ENCODE measurements at regions not wholly inside any gene's neighbourhood (a gene's known extent, or its start where the extent isn't known, plus 50 kb on each side); places are given as distances from the start of the nearest gene placed in this dataset.

GRCh38 chrX:8916697-8917096 lies 115.5 kb upstream of the FAM9A start:
- H4K20me1 ChIP-seq (ENCODE audit: insufficient read depth) = no peaks in the 10 kb centered on the region

GRCh38 chrX:8914681-8915080 lies 113.5 kb upstream of the FAM9A start:
- Histone ChIP-seq H2AFZ (ENCODE audit: low read depth, low read length) (no peak overlapping the region), H3K27me3 (ENCODE audit: insufficient read depth, low read depth, low read length) (no peaks in the 10 kb centered on the region), H3K9ac (ENCODE audit: low read length) (no peak overlapping the region), H4K20me1 (ENCODE audit: insufficient read depth) (no peaks in the 10 kb centered on the region), H3K27ac (ENCODE audit: low read length) (no peak overlapping the region), H3K4me3 (ENCODE audit: low read length) (no peak overlapping the region), H3K4me2 (ENCODE audit: low read length) (no peak overlapping the region), H3K9me2 (ENCODE audit: insufficient read depth, low read length) (no peaks in the 10 kb centered on the region), H3K9me3 (ENCODE audit: low read length) (no peaks in the 10 kb centered on the region), H3K36me3 (ENCODE audit: insufficient read depth, low read length) (no peaks in the 10 kb centered on the region), H3K79me2 (replicated peaks; ENCODE audit: insufficient read depth, low read length) (no peaks in the 10 kb centered on the region), H3F3A (ENCODE audit: insufficient read depth, low read length, poor library complexity, severe bottlenecking) (no peaks in the 10 kb centered on the region)
- TF ChIP-seq, protein P1, sequence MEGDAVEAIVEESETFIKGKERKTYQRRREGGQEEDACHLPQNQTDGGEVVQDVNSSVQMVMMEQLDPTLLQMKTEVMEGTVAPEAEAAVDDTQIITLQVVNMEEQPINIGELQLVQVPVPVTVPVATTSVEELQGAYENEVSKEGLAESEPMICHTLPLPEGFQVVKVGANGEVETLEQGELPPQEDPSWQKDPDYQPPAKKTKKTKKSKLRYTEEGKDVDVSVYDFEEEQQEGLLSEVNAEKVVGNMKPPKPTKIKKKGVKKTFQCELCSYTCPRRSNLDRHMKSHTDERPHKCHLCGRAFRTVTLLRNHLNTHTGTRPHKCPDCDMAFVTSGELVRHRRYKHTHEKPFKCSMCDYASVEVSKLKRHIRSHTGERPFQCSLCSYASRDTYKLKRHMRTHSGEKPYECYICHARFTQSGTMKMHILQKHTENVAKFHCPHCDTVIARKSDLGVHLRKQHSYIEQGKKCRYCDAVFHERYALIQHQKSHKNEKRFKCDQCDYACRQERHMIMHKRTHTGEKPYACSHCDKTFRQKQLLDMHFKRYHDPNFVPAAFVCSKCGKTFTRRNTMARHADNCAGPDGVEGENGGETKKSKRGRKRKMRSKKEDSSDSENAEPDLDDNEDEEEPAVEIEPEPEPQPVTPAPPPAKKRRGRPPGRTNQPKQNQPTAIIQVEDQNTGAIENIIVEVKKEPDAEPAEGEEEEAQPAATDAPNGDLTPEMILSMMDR (IDR thresholded peaks at IDR 0.05; ENCODE audit: poor library complexity, severe bottlenecking) = no peak
- TF ChIP-seq SMC3 (conservative IDR thresholded peaks at IDR 0.05; ENCODE audit: poor library complexity) (no peak), MXI1 (conservative IDR thresholded peaks at IDR 0.05; ENCODE audit: poor library complexity, severe bottlenecking) (no peak), EZH2 (IDR thresholded peaks at IDR 0.05; ENCODE audit: borderline replicate concordance, insufficient read depth, low read length, poor library complexity, severe bottlenecking) (no peak), EP300 (conservative IDR thresholded peaks at IDR 0.05; ENCODE audit: poor library complexity, severe bottlenecking) (no peak), POLR2AphosphoS5 (IDR thresholded peaks at IDR 0.05) (no peak), REST (IDR thresholded peaks at IDR 0.05; ENCODE audit: borderline replicate concordance) (no peak), TAF1 (IDR thresholded peaks at IDR 0.05; ENCODE audit: low read depth) (no peak), RAD21 (conservative IDR thresholded peaks at IDR 0.05) (no peak)

More at GRCh38 chrX:8916697-8917096, 115.5 kb upstream of the FAM9A start:
- TF ChIP-seq RAD21 (conservative IDR thresholded peaks at IDR 0.05) = no peak
- TF ChIP-seq MXI1 (conservative IDR thresholded peaks at IDR 0.05; ENCODE audit: poor library complexity, severe bottlenecking) = no peak
- TF ChIP-seq REST (IDR thresholded peaks at IDR 0.05; ENCODE audit: borderline replicate concordance) = no peak
- TF ChIP-seq SMC3 (conservative IDR thresholded peaks at IDR 0.05; ENCODE audit: poor library complexity) = no peak
- TF ChIP-seq TAF1 (IDR thresholded peaks at IDR 0.05; ENCODE audit: low read depth) = no peak
- no peak for TF ChIP-seq EP300 (conservative IDR thresholded peaks at IDR 0.05; ENCODE audit: poor library complexity, severe bottlenecking)
- no peak for TF ChIP-seq EZH2 (IDR thresholded peaks at IDR 0.05; ENCODE audit: borderline replicate concordance, insufficient read depth, low read length, poor library complexity, severe bottlenecking)
- no peak for TF ChIP-seq POLR2AphosphoS5 (IDR thresholded peaks at IDR 0.05)
- TF ChIP-seq, protein P1 (IDR thresholded peaks at IDR 0.05; ENCODE audit: poor library complexity, severe bottlenecking) = no peak
- no peaks in the 10 kb centered on the region for H3K9me3 ChIP-seq (ENCODE audit: low read length)
- H3K9ac ChIP-seq (ENCODE audit: low read length) = no peak overlapping the region
- H3K27me3 ChIP-seq (ENCODE audit: insufficient read depth, low read depth, low read length) = no peaks in the 10 kb centered on the region
- no peak overlapping the region for H2AFZ ChIP-seq (ENCODE audit: low read depth, low read length)
- H3K9me2 ChIP-seq (ENCODE audit: insufficient read depth, low read length) = no peaks in the 10 kb centered on the region
- no peak overlapping the region for H3K4me3 ChIP-seq (ENCODE audit: low read length)
- no peak overlapping the region for H3K4me2 ChIP-seq (ENCODE audit: low read length)
- H3K27ac ChIP-seq (ENCODE audit: low read length) = no peak overlapping the region
- H3K79me2 ChIP-seq (replicated peaks; ENCODE audit: insufficient read depth, low read length) = no peaks in the 10 kb centered on the region
- H3F3A ChIP-seq (ENCODE audit: insufficient read depth, low read length, poor library complexity, severe bottlenecking) = no peaks in the 10 kb centered on the region
- H3K36me3 ChIP-seq (ENCODE audit: insufficient read depth, low read length) = no peaks in the 10 kb centered on the region

Measured in neural cell (in vitro differentiated cells).